ENCODE measurements at regions not wholly inside any gene's neighbourhood (a gene's known extent, or its start where the extent isn't known, plus 50 kb on each side); places are given as distances from the start of the nearest gene placed in this dataset.

GRCh38 chr18:45551142-45551815 lies 64.0 kb upstream of the SLC14A2 start:
- intact Hi-C loops (cut with micrococcal nuclease; ENCODE audit: unreplicated experiment): no loop called here
- ATAC-seq: no peak
- H3K27ac ChIP-seq (ENCODE audit: low read length): no peak overlapping the region

DNA sequence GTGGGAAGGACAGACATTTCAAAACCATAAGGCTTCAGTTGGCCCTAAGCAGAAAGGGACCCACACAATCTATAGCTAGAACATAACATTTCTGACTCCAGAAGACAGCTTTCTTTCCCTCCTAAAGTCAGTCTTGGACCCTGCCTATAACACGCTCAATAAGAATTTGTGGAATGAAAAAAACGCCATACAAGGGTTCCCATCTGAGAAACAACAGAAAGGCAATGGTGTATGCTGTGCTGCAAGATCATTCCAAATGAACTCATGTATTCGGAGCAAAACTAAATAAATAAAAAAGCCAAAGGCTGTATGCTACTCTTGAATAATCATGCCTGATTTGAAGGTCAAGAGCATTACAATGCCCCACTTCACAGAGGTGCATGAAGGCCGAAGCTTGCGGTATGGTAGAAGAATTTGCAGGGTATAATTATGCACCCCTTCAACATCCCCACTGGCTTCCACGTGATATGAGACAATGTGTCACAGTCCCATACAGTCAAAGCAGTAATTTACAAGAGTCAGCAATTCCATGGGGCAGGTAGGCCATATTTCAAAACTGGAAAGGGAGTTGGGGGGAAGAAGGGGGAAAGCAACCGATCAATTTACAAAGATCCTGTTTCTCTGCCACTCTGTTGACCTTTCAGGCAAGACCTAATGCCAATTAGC lies 61.4 kb upstream of the SLC14A2 start:
- BruUV-seq (replicated peaks): no TSS peak
- TF ChIP-seq SIN3A (IDR thresholded peaks at IDR 0.05; ENCODE audit: borderline replicate concordance, insufficient read depth, low read depth, low read length) (no peak), POLR2AphosphoS5 (IDR thresholded peaks at IDR 0.05; ENCODE audit: low read depth, low read length) (no peak), TCF7L2 (IDR thresholded peaks at IDR 0.05; ENCODE audit: low read depth, low read length) (no peak), REST (IDR thresholded peaks at IDR 0.05; ENCODE audit: insufficient read depth in 1 of 2, low read depth in 2 of 2, low read length in 1 of 2) (no peak)
- TF ChIP-seq, protein P1, sequence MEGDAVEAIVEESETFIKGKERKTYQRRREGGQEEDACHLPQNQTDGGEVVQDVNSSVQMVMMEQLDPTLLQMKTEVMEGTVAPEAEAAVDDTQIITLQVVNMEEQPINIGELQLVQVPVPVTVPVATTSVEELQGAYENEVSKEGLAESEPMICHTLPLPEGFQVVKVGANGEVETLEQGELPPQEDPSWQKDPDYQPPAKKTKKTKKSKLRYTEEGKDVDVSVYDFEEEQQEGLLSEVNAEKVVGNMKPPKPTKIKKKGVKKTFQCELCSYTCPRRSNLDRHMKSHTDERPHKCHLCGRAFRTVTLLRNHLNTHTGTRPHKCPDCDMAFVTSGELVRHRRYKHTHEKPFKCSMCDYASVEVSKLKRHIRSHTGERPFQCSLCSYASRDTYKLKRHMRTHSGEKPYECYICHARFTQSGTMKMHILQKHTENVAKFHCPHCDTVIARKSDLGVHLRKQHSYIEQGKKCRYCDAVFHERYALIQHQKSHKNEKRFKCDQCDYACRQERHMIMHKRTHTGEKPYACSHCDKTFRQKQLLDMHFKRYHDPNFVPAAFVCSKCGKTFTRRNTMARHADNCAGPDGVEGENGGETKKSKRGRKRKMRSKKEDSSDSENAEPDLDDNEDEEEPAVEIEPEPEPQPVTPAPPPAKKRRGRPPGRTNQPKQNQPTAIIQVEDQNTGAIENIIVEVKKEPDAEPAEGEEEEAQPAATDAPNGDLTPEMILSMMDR (IDR thresholded peaks at IDR 0.05): no peak
- ATAC-seq (no peak), DNase-seq (ENCODE audit: low read depth, low spot score) (no peak)
- Histone ChIP-seq H3K4me3 (ENCODE audit: low read depth in 2 of 2, low read length in 2 of 2) (no peak overlapping the region), H3K36me3 (ENCODE audit: control insufficient read depth, insufficient read depth, low read length) (no peaks in the 10 kb centered on the region), H3K4me1 (ENCODE audit: control insufficient read depth, insufficient read depth, low read length) (no peaks in the 10 kb centered on the region), H3K27me3 (ENCODE audit: control insufficient read depth, insufficient read depth, low read length) (no peaks in the 10 kb centered on the region; the same call in 1 of the 2 replicates), H3K9me3 (ENCODE audit: control insufficient read depth, insufficient read depth, low read depth, low read length) (no peaks in the 10 kb centered on the region), H3K27ac (ENCODE audit: low read length) (no peak overlapping the region)
- POLR2A ChIA-PET: no interaction called here
- in situ Hi-C loops (cut with HindIII; ENCODE audit: low pct_unique_long_range_greater_than_20kb, low sequenced_read_pairs) (no loop called here), intact Hi-C loops (cut with micrococcal nuclease; ENCODE audit: unreplicated experiment) (no loop called here)
- CTCF ChIA-PET: no interaction called here

More at GRCh38 chr18:45551142-45551815, 64.0 kb upstream of the SLC14A2 start:
- in situ Hi-C loops (cut with HindIII; ENCODE audit: low pct_unique_long_range_greater_than_20kb, low sequenced_read_pairs): no loop called here
- Histone ChIP-seq H3K9me3 (ENCODE audit: control insufficient read depth, insufficient read depth, low read depth, low read length) (no peaks in the 10 kb centered on the region), H3K4me1 (ENCODE audit: control insufficient read depth, insufficient read depth, low read length) (no peaks in the 10 kb centered on the region), H3K27me3 (ENCODE audit: control insufficient read depth, insufficient read depth, low read length) (no peaks in the 10 kb centered on the region; the same call in 1 of the 2 replicates), H3K4me3 (ENCODE audit: low read depth in 2 of 2, low read length in 2 of 2) (no peak overlapping the region), H3K36me3 (ENCODE audit: control insufficient read depth, insufficient read depth, low read length) (no peaks in the 10 kb centered on the region)
- DNase-seq (ENCODE audit: low read depth, low spot score): no peak
- ChIA-PET POLR2A (no interaction called here), CTCF (no interaction called here)
- no TSS peak for BruUV-seq (replicated peaks)
- TF ChIP-seq, protein P1 (IDR thresholded peaks at IDR 0.05): no peak
- TF ChIP-seq TCF7L2 (IDR thresholded peaks at IDR 0.05; ENCODE audit: low read depth, low read length) (no peak), POLR2AphosphoS5 (IDR thresholded peaks at IDR 0.05; ENCODE audit: low read depth, low read length) (no peak)

Data from Panc1 (cell line).